ENCODE measurements at regions not wholly inside any gene's neighbourhood (a gene's known extent, or its start where the extent isn't known, plus 50 kb on each side); places are given as distances from the start of the nearest gene placed in this dataset.
A peak's percentile ranks its signal among the peaks of the same experiment; 100 is the strongest.

DNA sequence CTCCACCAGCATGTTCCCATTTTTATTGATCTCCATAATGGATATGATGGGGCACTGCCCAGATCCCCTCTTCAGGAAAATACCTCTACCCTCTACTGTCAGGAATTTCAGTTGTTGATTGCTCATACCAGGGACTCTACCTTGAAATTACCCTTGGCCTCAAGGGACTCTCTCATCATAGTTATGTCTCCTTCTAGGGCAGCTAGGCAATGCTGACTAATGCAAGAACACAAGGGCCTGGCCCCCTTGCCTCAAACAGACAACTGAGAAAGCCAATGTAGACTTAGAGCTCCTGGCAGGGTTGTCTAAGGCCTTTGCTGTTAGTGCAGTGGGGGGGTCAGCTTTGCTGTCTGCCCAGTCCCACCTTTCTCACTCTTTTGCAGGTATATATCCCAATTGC, 493.1 kb downstream of the BTBD3 start:
- Mint-ChIP-seq H3K4me3 (no peak overlapping the region), H3K36me3 (no peaks in the 10 kb centered on the region), H3K27me3 (no peaks in the 10 kb centered on the region), H3K9me3 (peaks cover 0 to 47% (median 21%) of the 10 kb centered on the region in 7 donors), H3K27ac (peak overlapping the region in 1 of 3 donors; percentile 8), H3K4me1 (no peaks in the 10 kb centered on the region)
- Histone ChIP-seq H3K4me1 (ENCODE audit: control insufficient read depth, insufficient read depth, low read length, poor library complexity, severe bottlenecking) (no peaks in the 10 kb centered on the region), H3K27ac (ENCODE audit: insufficient read depth, low read length, poor library complexity, severe bottlenecking) (no peak overlapping the region), H3K9me3 (ENCODE audit: control insufficient read depth in 2 of 2, low read length in 2 of 2) (peaks cover 2 to 11% of the 10 kb centered on the region in 2 experiments), H3K27me3 (ENCODE audit: control insufficient read depth, insufficient read depth, low read length) (no peaks in the 10 kb centered on the region), H3K36me3 (ENCODE audit: control insufficient read depth, insufficient read depth, low read length) (no peaks in the 10 kb centered on the region), H3K4me3 (ENCODE audit: low read depth, low read length) (no peak overlapping the region)
- ATAC-seq (ENCODE audit: low read depth in 2 of 2) (no peak), DNase-seq (no peak)

GRCh38 chr20:12411246-12411940, 493.7 kb downstream of the BTBD3 start:
- peaks cover 0 to 47% (median 17%) of the 10 kb centered on the region in 7 donors for H3K9me3 Mint-ChIP-seq
- Histone ChIP-seq H3K36me3 (ENCODE audit: control insufficient read depth, insufficient read depth, low read length) (no peaks in the 10 kb centered on the region), H3K4me3 (ENCODE audit: low read depth, low read length) (no peak overlapping the region), H3K9me3 (ENCODE audit: control insufficient read depth in 2 of 2, low read length in 2 of 2) (peaks cover 0 to 11% of the 10 kb centered on the region in 2 experiments), H3K27ac (ENCODE audit: insufficient read depth, low read length, poor library complexity, severe bottlenecking) (no peak overlapping the region), H3K27me3 (ENCODE audit: control insufficient read depth, insufficient read depth, low read length) (no peaks in the 10 kb centered on the region), H3K4me1 (ENCODE audit: control insufficient read depth, insufficient read depth, low read length, poor library complexity, severe bottlenecking) (no peaks in the 10 kb centered on the region)
- no peak overlapping the region for H3K4me3 Mint-ChIP-seq
- DNase-seq = no peak
- ATAC-seq (ENCODE audit: low read depth in 2 of 2) = no peak
- H3K27ac Mint-ChIP-seq = peak overlapping the region in 1 of 3 donors; percentile 8
- H3K36me3 Mint-ChIP-seq = no peaks in the 10 kb centered on the region
- no peaks in the 10 kb centered on the region for H3K27me3 Mint-ChIP-seq
- no peaks in the 10 kb centered on the region for H3K4me1 Mint-ChIP-seq

DNA sequence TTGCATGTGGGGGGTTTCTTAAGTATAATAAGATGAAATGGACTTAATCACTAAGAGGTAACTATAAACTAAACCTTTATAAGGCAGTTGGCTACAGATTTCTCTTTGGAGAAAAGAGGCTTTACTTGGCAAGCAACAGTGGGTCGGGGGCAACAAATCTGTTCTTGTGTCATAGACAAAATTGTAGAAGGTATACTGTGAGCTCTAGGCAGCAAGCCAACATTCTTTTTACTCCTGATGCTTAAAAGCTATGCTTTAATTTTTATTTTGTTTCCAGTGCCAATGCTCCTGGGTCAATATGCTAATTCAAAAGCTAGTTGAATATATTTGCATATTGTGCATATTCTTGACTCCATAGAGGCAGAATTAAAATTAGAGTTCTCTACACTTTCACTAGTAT, 495.4 kb downstream of the BTBD3 start:
- Histone ChIP-seq H3K4me3 (ENCODE audit: low read depth, low read length) (no peak overlapping the region), H3K9me3 (ENCODE audit: control insufficient read depth in 2 of 2, low read length in 2 of 2) (peaks cover 0 to 11% of the 10 kb centered on the region in 2 experiments), H3K4me1 (ENCODE audit: control insufficient read depth, insufficient read depth, low read length, poor library complexity, severe bottlenecking) (no peaks in the 10 kb centered on the region), H3K27ac (ENCODE audit: insufficient read depth, low read length, poor library complexity, severe bottlenecking) (no peak overlapping the region), H3K36me3 (ENCODE audit: control insufficient read depth, insufficient read depth, low read length) (no peaks in the 10 kb centered on the region), H3K27me3 (ENCODE audit: control insufficient read depth, insufficient read depth, low read length) (no peaks in the 10 kb centered on the region)
- DNase-seq = no peak
- H3K9me3 Mint-ChIP-seq = peaks cover 0 to 33% (median 16%) of the 10 kb centered on the region in 7 donors
- no peak overlapping the region for H3K27ac Mint-ChIP-seq
- H3K4me1 Mint-ChIP-seq = no peaks in the 10 kb centered on the region
- H3K36me3 Mint-ChIP-seq = no peaks in the 10 kb centered on the region
- ATAC-seq (ENCODE audit: low read depth in 2 of 2) = no peak
- no peaks in the 10 kb centered on the region for H3K27me3 Mint-ChIP-seq
- no peak overlapping the region for H3K4me3 Mint-ChIP-seq

DNA sequence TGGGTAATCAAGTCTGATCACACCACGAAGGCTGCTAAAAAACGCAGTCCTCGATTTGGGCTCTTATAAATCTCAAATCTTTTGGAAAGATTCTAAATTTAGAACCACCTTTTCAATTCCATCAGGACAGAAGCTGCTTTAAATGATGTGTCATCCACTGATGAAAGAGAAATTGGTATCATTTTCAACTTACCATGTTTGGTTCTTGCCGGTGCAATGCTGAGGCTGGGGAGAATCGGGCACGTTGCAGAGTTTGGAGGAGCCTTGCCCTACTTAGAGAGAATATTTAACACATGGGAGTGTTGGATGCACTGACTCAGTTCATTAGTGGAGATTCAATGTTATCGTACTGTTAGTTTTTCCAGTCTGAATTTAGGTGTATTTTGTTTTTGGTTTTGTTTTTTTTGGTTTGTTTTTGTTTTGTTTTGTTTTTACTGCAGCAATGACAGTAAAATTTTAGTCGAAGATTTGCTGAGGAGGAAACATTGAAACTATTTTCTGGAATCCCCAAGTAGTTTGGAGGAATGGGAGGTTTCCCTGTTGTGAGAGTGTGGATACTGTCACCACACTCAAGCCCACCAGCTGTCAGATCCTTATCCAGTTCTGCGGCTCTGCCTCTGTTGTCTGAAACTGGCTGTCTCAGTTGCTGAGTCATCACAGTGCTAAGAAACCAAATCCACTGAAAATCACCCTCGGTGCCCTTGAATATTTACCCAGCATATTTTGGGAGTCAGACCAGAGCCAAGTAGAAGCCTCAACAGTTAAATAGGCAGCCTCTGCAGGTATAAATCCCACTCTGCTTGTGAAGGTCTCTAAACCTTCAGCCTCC, 497.0 kb downstream of the BTBD3 start:
- no peaks in the 10 kb centered on the region for H3K36me3 Mint-ChIP-seq

GRCh38 chr20:12416281-12416680, 498.6 kb downstream of the BTBD3 start:
- no peak overlapping the region for H3K4me3 ChIP-seq (ENCODE audit: low read depth, low read length)
- no peak overlapping the region for H3K27ac Mint-ChIP-seq
- H3K27me3 Mint-ChIP-seq = no peaks in the 10 kb centered on the region
- no peak overlapping the region for H3K27ac ChIP-seq (ENCODE audit: insufficient read depth, low read length, poor library complexity, severe bottlenecking)
- DNase-seq (no peak), ATAC-seq (ENCODE audit: low read depth in 2 of 2) (no peak)
- no peaks in the 10 kb centered on the region for H3K27me3 ChIP-seq (ENCODE audit: control insufficient read depth, insufficient read depth, low read length)
- H3K36me3 Mint-ChIP-seq = no peaks in the 10 kb centered on the region
- no peaks in the 10 kb centered on the region for H3K4me1 Mint-ChIP-seq
- H3K4me3 Mint-ChIP-seq = no peak overlapping the region
- H3K4me1 ChIP-seq (ENCODE audit: control insufficient read depth, insufficient read depth, low read length, poor library complexity, severe bottlenecking) = no peaks in the 10 kb centered on the region
- H3K36me3 ChIP-seq (ENCODE audit: control insufficient read depth, insufficient read depth, low read length) = no peaks in the 10 kb centered on the region
- H3K9me3 Mint-ChIP-seq = peaks cover 0 to 43% (median 8%) of the 10 kb centered on the region in 7 donors
- H3K9me3 ChIP-seq (ENCODE audit: control insufficient read depth in 2 of 2, low read length in 2 of 2) = peaks cover 0 to 5% of the 10 kb centered on the region in 2 experiments

More for the DNA sequence above, 497.0 kb downstream of the BTBD3 start:
- Histone ChIP-seq H3K27ac (ENCODE audit: insufficient read depth, low read length, poor library complexity, severe bottlenecking) (no peak overlapping the region), H3K4me3 (ENCODE audit: low read depth, low read length) (no peak overlapping the region), H3K9me3 (ENCODE audit: control insufficient read depth in 2 of 2, low read length in 2 of 2) (peaks cover 0 to 13% of the 10 kb centered on the region in 2 experiments), H3K27me3 (ENCODE audit: control insufficient read depth, insufficient read depth, low read length) (no peaks in the 10 kb centered on the region), H3K4me1 (ENCODE audit: control insufficient read depth, insufficient read depth, low read length, poor library complexity, severe bottlenecking) (no peaks in the 10 kb centered on the region), H3K36me3 (ENCODE audit: control insufficient read depth, insufficient read depth, low read length) (no peaks in the 10 kb centered on the region)
- no peak for ATAC-seq (ENCODE audit: low read depth in 2 of 2)
- Mint-ChIP-seq H3K27me3 (no peaks in the 10 kb centered on the region), H3K4me3 (no peak overlapping the region), H3K4me1 (no peaks in the 10 kb centered on the region), H3K9me3 (peaks cover 0 to 34% (median 14%) of the 10 kb centered on the region in 7 donors), H3K27ac (no peak overlapping the region)
- no peak for DNase-seq

DNA sequence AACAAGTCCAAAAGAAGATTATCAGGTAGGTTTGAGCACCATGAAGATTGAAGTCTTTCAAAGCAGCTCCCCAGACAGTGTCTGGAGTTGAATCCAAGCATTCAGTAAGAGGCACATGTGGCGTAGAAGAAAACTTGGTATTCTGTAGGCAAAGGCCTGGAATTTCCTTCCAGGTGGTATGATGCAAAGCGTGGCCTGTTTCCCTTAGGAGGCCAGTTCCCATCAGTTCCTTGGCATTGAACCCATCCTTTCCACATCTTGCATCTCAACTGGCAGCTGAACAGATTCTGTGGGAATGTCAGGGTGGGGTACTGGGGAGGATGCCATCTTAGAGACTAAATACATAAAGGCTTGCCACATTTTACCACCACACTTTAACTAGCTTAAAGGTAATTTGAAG, 516.0 kb downstream of the BTBD3 start:
- H3K36me3 Mint-ChIP-seq = no peaks in the 10 kb centered on the region
- Histone ChIP-seq H3K4me3 (ENCODE audit: low read depth, low read length) (no peak overlapping the region), H3K9me3 (ENCODE audit: control insufficient read depth in 2 of 2, low read length in 2 of 2) (no peaks in the 10 kb centered on the region), H3K36me3 (ENCODE audit: control insufficient read depth, insufficient read depth, low read length) (no peaks in the 10 kb centered on the region), H3K27ac (ENCODE audit: insufficient read depth, low read length, poor library complexity, severe bottlenecking) (no peak overlapping the region), H3K27me3 (ENCODE audit: control insufficient read depth, insufficient read depth, low read length) (no peaks in the 10 kb centered on the region), H3K4me1 (ENCODE audit: control insufficient read depth, insufficient read depth, low read length, poor library complexity, severe bottlenecking) (no peaks in the 10 kb centered on the region)
- H3K27me3 Mint-ChIP-seq = no peaks in the 10 kb centered on the region
- ATAC-seq (ENCODE audit: low read depth in 2 of 2) = no peak
- H3K9me3 Mint-ChIP-seq = peaks cover 0 to 30% (median 4%) of the 10 kb centered on the region in 7 donors
- no peaks in the 10 kb centered on the region for H3K4me1 Mint-ChIP-seq
- no peak overlapping the region for H3K27ac Mint-ChIP-seq
- no peak for DNase-seq
- no peak overlapping the region for H3K4me3 Mint-ChIP-seq

DNA sequence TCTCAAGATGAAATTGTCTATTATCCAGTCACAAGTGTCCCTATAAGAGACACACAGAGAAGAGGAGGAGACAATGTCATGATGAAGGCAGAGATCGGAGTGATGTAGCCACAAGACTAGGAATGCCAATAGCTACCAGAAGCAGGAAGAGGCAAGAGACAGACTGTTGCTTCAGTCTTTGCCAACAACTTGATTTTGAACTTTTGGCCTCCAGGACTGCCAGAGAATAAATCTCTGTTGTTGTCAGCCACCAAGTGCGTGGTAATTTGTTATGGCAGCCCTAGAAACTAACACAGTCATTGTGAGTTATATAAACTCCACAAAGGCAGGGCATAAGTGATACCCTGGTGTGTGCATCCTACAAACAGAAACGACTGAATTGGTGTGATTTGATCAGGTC, 517.0 kb downstream of the BTBD3 start:
- Histone ChIP-seq H3K4me3 (ENCODE audit: low read depth, low read length) (no peak overlapping the region), H3K36me3 (ENCODE audit: control insufficient read depth, insufficient read depth, low read length) (no peaks in the 10 kb centered on the region), H3K4me1 (ENCODE audit: control insufficient read depth, insufficient read depth, low read length, poor library complexity, severe bottlenecking) (no peaks in the 10 kb centered on the region), H3K9me3 (ENCODE audit: control insufficient read depth in 2 of 2, low read length in 2 of 2) (no peaks in the 10 kb centered on the region), H3K27me3 (ENCODE audit: control insufficient read depth, insufficient read depth, low read length) (no peaks in the 10 kb centered on the region), H3K27ac (ENCODE audit: insufficient read depth, low read length, poor library complexity, severe bottlenecking) (no peak overlapping the region)
- no peak overlapping the region for H3K4me3 Mint-ChIP-seq
- ATAC-seq (ENCODE audit: low read depth in 2 of 2) = no peak
- H3K27ac Mint-ChIP-seq = no peak overlapping the region
- H3K9me3 Mint-ChIP-seq = peaks cover 0 to 33% (median 7%) of the 10 kb centered on the region in 7 donors
- no peak for DNase-seq
- H3K27me3 Mint-ChIP-seq = no peaks in the 10 kb centered on the region
- no peaks in the 10 kb centered on the region for H3K4me1 Mint-ChIP-seq
- H3K36me3 Mint-ChIP-seq = no peaks in the 10 kb centered on the region
